Left kidney (tissue), 1 donor: ENCODE measurements at regions not wholly inside any gene's neighbourhood (a gene's known extent, or its start where the extent isn't known, plus 50 kb on each side); places are given as distances from the start of the nearest gene placed in this dataset.

Experiments used
- DNase-seq: peaks from one replicate; pipeline ENCODE4 v3.0.0-alpha.2; 2013

DNA sequence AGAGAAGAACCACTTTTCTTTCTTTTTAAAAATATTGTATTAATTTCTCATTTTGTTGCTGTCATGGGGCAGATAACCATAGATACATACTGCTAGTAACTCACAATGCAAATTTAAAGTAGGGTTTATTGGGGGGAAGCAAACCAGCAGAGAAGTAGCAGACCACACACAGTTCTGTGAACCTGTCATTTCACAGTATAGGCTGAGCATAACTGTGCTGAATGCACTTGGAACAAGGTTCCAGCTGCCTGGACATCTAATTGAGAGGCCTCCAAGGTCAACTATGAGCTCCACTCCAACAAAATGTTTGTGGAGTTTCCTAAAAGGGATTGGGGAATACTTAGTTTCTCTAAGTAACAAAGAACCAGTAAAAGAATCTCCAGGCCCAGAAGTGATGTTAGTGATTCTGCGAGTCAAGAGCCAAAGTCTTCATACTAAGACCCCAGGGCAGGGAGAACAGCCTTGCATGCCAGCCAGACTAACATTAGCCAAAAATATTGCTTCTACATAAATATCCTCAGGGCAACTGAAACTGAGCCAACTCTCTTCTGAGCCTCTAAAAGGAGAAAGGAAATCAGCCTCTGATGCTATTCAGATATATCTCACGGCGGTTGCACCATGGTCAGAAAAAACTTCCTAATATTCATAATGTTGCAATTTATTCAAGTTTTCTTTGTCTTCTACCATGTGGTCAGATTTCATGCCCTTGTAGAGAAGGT lies 856.4 kb upstream of the ALCAM start:
- no peak for DNase-seq

DNA sequence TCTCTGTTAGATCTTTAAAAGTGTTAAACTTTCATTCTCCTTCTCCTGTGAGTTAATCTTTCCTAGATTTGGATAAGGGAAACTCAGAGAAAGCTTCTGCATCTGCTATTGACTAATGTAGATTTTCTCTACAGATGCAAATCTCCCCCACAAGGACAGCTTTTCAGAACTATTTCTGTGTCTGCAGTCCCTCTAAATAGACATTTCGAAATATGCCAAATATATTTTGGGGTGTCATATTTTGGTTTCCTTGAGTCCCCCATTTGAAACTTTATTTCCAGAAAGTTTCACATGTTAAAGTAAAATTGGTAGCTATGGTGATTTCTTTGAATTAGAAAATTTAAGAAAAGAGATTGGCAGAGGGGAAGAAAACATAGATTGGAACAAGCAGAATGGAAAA lies 852.3 kb upstream of the ALCAM start:
- no peak for DNase-seq

DNA sequence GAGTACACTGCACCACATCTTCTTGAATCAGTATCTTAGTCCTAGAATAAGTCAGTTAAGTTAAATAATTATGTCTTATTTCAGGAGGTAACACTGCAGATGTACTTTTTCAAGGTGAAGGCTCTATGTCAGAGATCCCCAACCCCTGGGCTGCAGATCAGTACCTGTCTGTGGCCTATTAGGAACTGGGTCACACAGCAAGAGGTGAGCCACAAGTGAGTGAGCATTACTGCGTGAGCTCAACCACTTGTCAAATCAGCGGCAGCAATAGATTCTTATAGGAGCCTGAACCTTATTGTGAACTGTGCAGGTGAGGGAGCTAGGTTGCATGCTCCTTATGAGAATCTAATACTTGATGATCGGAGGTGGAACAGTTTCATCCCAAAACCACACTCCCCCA lies 851.9 kb upstream of the ALCAM start:
- no peak for DNase-seq

DNA sequence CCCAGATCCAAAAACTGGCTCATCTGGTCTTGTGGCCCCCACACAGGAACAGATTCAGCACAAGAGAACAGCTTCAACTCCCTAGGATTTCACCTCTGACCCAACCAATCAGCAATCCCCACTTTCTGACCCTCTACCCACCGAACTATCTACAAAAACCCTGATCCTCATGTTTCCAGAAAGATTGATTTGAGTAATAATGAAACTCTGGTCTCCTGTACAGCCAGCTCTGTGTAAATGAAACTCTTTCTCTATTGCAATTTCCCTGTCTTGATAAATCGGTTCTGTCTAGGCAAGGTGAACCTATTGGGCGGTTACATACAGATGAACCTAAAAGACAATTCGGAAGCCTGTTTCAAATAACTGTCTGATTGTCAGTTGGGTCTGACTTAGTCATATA lies 847.6 kb upstream of the ALCAM start:
- no peak for DNase-seq

GRCh38 chr3:104519468-104520227 lies 847.1 kb upstream of the ALCAM start:
- DNase-seq: no peak

DNA sequence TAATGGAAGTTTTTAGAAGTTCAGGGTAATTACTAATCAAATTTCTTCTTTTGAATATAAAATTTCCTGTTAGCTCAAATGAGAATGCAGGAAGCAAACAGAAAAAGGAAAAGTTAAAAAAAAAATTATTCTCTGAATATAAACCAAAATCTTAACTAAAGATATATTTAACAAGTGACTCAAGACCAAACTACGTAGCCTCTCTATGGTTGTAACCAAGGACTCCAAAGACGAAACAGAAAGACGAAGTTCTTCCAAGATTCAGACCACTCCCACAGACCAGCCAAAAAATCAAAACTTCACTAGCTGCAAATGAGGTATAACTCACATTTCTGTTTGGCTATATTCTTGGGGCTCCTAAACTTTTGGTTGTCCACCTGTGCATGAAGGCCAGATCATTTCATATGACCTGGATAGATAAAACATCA lies 846.5 kb upstream of the ALCAM start:
- no peak for DNase-seq

GRCh38 chr3:104521606-104522336 lies 844.9 kb upstream of the ALCAM start:
- DNase-seq: no peak

DNA sequence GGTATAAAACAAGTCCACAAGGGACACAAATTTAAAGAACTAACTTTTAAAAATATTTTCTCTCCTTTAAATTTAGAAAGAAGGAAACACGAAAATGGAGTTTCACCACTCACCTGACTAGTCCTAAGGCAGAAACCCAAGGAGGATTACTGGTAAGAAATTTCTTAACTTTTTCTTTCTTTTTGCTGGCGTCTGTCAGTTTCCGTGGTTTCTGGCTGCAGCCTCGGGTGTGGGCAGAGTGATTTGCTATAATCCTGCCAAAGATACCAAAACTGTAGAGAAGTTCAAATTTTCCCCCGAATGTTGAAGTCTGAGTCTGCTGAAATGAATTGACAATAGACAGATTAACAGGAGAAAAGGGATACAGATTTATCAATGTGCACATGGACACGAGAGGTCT lies 843.6 kb upstream of the ALCAM start:
- no peak for DNase-seq

GRCh38 chr3:104526901-104527401 lies 839.8 kb upstream of the ALCAM start:
- DNase-seq: no peak

DNA sequence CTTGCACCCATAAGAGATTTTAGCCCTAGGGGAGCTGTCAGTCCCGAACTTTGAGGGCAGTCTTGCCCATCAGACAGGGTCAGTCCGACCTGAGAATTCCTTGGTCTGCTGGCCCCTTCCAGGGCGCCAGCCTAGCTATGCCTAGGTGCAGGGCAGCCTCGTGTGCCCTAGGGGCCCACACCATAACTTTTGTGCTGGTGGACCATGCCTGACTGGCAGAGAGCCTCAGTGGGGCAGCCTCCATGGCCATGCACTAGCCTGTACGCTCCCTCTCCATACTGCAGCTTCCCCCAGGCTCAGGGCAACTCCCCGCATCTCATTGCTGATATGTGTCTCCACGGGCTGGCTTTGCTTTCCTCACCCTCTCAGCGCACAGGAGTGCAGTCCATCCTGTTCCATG lies 835.8 kb upstream of the ALCAM start:
- no peak for DNase-seq

DNA sequence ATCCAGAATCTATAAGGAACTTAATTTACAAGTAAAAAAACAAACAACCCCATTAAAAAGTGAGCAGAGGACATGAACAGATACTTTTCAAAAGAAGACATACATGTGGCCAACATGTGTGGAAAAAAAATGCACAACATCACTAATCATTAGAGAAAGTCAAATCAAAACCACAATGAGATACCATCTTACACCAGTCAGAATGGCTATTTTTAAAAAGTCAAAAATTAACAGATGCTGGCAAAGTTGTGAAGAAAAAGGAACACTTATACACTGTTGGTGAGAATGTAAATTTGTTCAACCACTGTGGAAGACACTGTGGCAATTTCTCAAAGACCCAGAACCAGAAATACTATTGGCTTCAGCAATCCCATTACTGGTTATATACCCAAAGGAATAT lies 830.0 kb upstream of the ALCAM start:
- DNase-seq: no peak

DNA sequence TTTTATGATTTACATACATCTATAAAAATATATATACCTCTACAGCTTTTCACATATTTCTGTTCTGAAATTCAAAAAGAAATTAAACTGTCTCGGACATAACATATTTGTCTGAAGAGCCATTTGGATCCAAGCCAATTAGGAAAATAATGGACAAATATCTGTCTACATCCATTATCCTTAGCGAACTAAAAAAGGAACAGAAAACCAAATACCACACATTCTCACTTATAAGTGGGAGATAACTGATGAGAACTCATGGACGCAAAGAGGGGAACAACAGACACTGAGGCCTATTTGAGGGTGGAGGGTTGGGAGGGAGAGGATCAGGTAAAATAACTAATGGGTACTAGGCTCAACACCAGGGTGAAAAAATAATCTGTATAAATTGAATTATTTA lies 829.4 kb upstream of the ALCAM start:
- no peak for DNase-seq

DNA sequence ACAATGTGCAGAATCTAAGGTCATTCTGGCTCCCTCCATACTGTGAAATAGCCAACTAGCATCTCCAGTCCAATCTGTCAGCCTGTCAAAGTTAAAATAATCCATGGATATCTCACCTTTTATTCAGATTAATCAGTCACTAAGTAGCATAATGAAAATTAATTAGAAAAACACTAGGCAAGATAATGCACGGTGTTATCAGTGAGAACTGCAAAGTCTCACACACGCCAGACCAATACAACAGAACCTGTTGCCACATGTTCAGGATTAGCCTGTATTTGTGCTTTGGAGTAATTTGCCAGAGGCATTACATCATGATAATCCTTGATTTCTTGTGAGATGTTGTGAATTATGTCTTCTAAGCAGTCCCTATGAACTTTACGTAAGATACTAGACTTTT lies 820.4 kb upstream of the ALCAM start:
- DNase-seq: no peak

DNA sequence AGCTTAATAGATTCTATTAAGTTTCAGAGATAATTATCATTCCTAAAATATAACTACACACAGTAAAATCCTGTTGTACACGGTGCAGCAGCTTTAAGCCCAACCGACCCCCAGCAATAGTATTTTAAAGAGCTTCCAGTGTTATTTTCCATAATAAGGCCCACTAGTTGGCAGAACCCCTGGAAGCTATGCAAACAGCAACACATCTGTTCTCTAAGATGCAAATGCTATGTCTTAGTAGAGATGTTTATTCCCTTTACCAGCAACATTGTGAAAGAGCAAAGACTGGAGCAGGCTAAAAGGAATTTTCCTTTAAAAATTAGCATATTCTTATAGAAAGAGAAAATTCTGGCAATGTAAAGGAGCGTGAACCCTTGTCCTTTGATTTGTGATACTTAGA lies 819.7 kb upstream of the ALCAM start:
- no peak for DNase-seq

DNA sequence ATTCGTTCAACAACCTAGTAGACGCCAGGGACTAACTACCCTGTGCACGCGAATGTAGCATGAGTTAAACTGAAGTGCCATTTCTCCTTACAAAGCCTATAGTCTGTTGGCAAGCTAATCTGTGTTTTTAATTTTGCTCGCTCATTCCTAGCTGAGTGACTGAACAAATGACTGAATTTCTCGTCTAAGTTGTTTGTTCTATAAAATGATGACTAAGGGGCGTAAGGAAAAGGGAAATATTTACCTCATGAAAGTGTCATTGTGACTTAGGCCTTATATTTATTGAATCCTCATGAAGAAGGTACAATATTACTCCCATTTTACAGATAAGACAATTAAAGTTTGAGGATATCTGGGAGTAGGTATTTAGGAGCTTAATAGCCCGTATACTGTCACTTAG lies 818.3 kb upstream of the ALCAM start:
- DNase-seq: no peak

DNA sequence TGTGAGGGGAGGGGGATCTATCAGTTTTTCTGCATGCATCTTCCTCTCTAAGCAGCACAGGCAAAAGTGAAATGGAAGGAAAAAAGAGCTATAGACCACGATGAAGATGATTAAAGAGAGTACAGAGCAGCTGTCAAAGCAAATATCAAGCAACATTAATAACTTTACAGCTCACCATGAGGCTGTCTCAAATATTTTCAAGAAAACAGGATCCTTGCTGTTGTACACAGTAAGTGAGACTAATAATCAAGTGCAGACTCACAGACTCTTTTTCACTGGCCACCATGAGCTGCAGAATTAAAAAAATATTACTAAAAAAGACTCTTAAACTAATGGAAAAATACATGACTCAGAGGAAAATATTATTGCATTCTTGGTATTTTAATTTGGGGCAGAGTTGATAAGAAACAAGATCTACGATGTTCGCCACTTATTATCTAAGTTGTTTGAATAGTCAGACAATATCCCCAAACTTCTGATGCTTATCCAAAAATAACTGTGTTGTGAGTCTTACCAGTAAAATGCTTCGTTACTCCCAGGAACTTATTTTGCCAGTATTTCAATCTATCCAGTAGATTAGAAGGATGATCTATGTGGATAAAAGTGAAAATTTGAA lies 817.5 kb upstream of the ALCAM start:
- no peak for DNase-seq

- no peak for DNase-seq
Observed at GRCh38 chr3:104553121-104553520, 813.6 kb upstream of the ALCAM start.

DNA sequence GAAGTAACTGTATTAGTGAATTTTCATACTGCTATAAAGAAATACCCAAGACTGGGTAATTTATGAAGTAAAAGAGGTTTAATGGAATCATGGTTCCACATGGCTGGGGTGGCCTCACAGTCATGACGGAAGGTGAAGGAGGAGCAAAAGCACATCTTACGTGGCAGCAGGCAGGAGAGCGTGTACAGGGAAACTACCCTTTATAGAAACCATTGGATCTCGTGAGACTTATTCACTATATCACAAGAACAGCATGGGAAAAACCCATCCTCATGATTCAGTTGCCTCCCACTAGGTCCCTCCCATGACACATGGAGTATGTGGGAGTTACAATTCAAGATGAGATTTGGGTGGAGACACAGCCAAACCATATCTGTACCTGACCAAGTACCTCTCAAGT lies 812.3 kb upstream of the ALCAM start:
- no peak for DNase-seq

- DNase-seq: no peak
Observed at GRCh38 chr3:104555728-104556127, 811.0 kb upstream of the ALCAM start.

- no peak for DNase-seq
Observed at GRCh38 chr3:104556372-104557078, 810.2 kb upstream of the ALCAM start.

DNA sequence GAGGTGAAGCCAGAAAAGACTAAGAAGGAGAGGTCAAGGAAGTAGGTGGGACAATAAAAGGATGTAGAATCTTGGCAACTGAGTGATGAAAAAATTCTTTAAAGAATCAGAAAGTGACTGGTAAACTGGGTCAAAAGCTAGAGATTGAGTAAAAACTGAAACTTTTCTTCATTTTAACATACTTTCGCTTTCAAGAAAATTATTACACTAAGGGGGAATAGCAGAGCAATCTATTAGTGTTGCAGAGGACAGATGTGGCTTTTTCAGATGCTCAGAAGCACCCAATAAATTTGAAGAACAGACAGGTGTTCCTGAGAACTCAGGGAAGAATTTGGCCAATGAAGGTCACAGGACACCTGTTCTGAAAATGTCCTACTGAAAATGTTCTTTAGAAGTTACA lies 805.4 kb upstream of the ALCAM start:
- no peak for DNase-seq
